Kasumi-1 (cell line): ENCODE measurements at regions not wholly inside any gene's neighbourhood (a gene's known extent, or its start where the extent isn't known, plus 50 kb on each side); places are given as distances from the start of the nearest gene placed in this dataset.

Source experiments
- DNase-seq, 2 experiments: peaks; one replicate each; lab custom pipeline; 2025; lab: John Stamatoyannopoulos, UW

GRCh38 chr3:59580996-59581395 is 531.2 kb upstream of the CFAP20DC start:
- DNase-seq, result no peak

DNA sequence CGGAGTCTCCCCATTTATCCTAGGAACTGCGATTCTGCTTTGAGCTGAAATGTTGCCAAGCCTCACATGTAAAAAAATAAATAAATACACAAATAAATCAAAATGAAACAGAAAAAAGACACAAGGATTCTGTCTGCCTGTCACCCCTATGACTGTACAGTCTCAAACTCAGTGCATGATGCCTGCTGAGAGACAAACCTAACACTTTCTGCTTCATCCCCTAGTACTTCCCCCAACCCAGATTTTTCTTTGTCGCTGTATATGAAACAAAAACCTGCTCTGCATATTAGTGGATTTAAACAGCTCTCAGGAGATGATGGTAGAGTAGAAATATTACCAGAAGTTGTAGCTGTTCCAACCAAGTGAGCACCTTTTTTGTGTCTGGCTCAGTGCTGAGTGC is 530.7 kb upstream of the CFAP20DC start:
- DNase-seq, result no peak

DNA sequence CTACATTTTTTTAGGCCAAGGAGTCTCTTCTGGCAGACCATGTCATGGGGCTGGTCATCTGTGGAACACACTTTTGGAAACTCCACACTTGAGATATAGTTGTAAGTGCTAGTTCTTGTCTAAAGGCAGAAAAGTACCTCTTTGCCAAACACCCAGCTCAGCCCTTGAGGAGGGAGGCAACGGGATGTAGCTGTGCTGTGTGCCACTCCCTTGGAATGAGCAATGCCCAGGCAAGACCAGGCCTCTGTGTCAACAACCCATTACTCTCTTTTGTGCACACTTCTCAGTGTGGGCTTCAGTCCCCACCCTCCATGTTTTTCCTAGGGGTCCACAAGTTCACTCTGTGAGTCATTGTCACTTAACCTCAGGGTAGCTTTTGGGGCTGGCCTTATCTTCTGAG is 528.3 kb upstream of the CFAP20DC start:
- DNase-seq, result no peak

DNA sequence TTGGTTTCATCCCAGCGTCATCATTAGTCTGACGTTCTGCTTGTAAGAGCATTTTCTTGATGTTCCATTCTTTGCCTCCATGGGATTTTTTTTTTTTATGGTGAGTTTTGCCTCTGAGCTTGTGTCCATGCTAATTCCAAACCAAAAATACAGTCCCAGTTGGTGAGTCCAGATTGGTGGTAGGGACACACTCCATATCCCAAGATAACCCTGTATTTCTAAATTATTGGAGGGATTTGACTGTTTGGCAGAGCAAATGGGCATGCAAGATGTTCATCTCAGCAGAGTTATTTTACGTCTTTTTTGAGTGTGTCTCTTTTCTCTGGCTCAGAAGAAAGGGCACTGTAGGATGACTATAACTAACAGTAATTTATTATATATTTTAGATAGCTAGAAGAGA is 526.8 kb upstream of the CFAP20DC start:
- DNase-seq, result no peak

- DNase-seq, result peak; percentile 70 to 81
Observed at GRCh38 chr3:59575113-59576001, 525.5 kb upstream of the CFAP20DC start.

GRCh38 chr3:59573911-59574310 is 524.1 kb upstream of the CFAP20DC start:
- no peak for DNase-seq

GRCh38 chr3:59572106-59572505 is 522.3 kb upstream of the CFAP20DC start:
- DNase-seq, result no peak

GRCh38 chr3:59570806-59571205 is 521.0 kb upstream of the CFAP20DC start:
- DNase-seq, result no peak

- DNase-seq, result no peak
Observed at GRCh38 chr3:59567661-59568060, 517.8 kb upstream of the CFAP20DC start.

DNA sequence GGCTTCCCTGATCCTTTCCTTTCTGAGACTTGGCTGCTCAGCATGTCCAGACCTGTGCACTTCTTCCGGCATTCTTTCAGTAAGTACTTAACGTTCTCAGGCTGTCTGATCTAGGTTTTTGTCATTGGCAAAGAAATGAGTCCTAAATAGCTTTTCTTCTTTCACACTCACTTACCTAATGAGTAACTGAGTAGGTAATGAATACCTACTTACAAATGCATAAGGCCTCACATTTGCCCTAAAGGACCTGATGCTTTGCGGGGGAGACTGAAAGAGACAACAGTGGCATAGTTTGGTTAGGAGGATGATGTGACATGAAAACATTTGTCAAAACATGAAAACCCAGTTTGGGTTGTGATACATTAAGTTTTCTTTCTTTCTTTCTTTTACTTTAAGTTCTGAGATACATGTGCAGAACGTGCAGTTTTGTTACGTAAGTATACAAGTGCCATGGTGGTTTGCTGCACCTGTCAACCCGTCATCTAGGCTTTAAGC is 516.7 kb upstream of the CFAP20DC start:
- DNase-seq, result no peak

GRCh38 chr3:59565125-59565524 is 515.3 kb upstream of the CFAP20DC start:
- DNase-seq, result no peak

DNA sequence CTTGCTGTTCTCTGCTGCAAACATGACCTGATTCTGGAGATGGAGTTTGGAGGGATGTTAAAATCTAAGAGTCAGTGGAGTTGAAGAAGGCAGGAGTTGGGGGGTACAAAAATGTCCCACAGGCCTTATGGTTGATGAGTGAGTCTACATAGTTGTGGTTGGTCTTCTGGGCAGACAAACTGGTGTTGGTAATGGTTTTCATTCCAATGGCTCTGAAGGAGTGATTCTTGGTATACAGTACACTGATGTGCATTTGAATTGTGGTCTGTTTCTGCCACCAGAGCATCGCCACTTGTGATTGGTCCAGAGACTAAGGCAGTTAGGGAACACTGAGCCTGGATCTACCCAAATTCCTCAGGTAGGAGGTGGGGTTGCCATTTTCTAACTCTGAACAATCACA is 514.1 kb upstream of the CFAP20DC start:
- no peak for DNase-seq

GRCh38 chr3:59563072-59563605 is 513.3 kb upstream of the CFAP20DC start:
- no peak for DNase-seq

- no peak for DNase-seq
Observed at GRCh38 chr3:59559721-59560435, 510.1 kb upstream of the CFAP20DC start.

GRCh38 chr3:59558906-59559720 is 509.3 kb upstream of the CFAP20DC start:
- DNase-seq, result no peak

- DNase-seq, result no peak
Observed at GRCh38 chr3:59555593-59556315, 505.9 kb upstream of the CFAP20DC start.

GRCh38 chr3:59553076-59553475 is 503.3 kb upstream of the CFAP20DC start:
- DNase-seq, result no peak

DNA sequence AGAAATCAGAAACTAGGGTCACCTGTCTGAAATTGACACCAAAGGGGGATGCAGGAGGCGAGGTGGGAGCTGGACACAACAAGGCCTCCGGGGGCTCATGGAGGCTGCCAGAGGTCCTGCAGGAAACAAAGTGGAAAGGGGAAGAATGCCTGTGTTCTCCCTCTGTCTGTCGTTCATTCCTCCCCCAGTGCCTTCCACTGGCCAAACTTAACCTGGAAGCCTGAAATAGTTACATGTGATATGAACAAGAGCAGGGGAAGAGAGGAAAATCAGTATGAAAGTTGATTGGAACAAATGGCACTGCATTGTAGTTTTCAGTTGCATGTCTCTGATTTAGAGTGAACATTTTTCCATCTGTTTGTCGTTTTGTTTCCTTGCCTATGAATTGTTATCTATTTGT is 502.0 kb upstream of the CFAP20DC start:
- DNase-seq, result no peak

GRCh38 chr3:59549962-59550361 is 500.1 kb upstream of the CFAP20DC start:
- DNase-seq, result no peak

- DNase-seq, result no peak
Observed at GRCh38 chr3:59547874-59548273, 498.0 kb upstream of the CFAP20DC start.

DNA sequence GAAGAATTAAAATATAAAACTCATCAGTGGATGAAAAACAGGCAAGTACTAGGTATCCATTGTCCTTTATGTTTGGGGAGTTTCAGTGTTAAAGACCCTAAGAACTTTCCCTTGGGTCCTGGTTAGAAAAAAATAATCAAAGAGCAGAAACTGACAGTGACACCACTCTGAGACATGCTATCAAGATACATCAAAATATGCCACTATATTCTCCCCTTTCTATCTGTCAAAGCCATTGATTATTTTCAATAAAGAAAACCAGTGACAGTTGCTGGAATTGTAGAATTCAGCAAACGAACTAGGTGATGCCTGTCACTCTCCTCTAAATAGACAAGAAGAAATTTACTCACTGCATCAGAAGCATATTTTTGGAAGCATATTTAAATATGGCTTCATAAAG is 496.7 kb upstream of the CFAP20DC start:
- DNase-seq, result no peak
